Right cardiac atrium (tissue), 5 donors: ENCODE measurements at regions not wholly inside any gene's neighbourhood (a gene's known extent, or its start where the extent isn't known, plus 50 kb on each side); places are given as distances from the start of the nearest gene placed in this dataset.

Experiments
- ATAC-seq, 2 donors: fragments of 200-7000 bp; cut with Tn5 transposase; one replicate each; pipeline versions ENCODE4 v1.8.0 to v1.9.1; 2020; ENCODE audit warnings: moderate library complexity in 2 of 2, mild to moderate bottlenecking in 1 of 2
- DNase-seq, 3 donors: peaks; one replicate each; pipeline ENCODE4 v3.0.0-alpha.2; 2020
- H3K27ac ChIP-seq: one replicate; pipeline ENCODE4 v1.5.1; 2013; ENCODE audit warnings: mild to moderate bottlenecking, low read length, control low read depth, moderate library complexity
- H3K27me3 ChIP-seq: one replicate; pipeline ENCODE4 v1.6.1; 2013; ENCODE audit not compliant: control insufficient read depth, insufficient read depth
- H3K4me1 ChIP-seq: one replicate; pipeline ENCODE4 v1.6.1; 2013; ENCODE audit warnings: low read length; ENCODE audit not compliant: control insufficient read depth, insufficient read depth
- H3K4me3 ChIP-seq: one replicate; pipeline ENCODE4 v1.5.1; 2013; ENCODE audit warnings: low read length, control low read depth
- H3K9me3 ChIP-seq: one replicate; pipeline ENCODE4 v1.6.1; 2013; ENCODE audit warnings: low read length; ENCODE audit not compliant: control insufficient read depth
- WGBS: extraction: QIAGEN DNeasy Blood & Tissue Kit; methylation state at CpG from one replicate; pipeline ENCODE4 v1.1.7; 2013; 5-methylcytosine and 5-hydroxymethylcytosine counted together
- intact Hi-C, 4 donors: fragments of 100-400 bp; cut with DNase I; formaldehyde crosslinking; loops; one replicate each; pipeline versions ENCODE4 v1.11.0 to v1.14.0; 2022 to 2023
- donor health status: healthy with polysubstance abuse.
- donor health status: DM: no; HTN: yes; CAD: no.
- donor health status: DM: no; HTN: no; CAD: no.
- donor health status: DM: no; HTN: yes; CAD: no; lungs with severe emphysema.
- donor health status: DM: yes; HTN: yes; CAD: no.

GRCh38 chr22:47586946-47587345, 824.5 kb downstream of the TBC1D22A start:
- H3K27me3 ChIP-seq = no peaks in the 10 kb centered on the region
- intact Hi-C loops = no loop called here
- no peak overlapping the region for H3K4me3 ChIP-seq
- no peaks in the 10 kb centered on the region for H3K4me1 ChIP-seq
- whole genome bisulfite sequencing = 64% methylated on average over 6 of the region's 6 CpGs
- no peaks in the 10 kb centered on the region for H3K9me3 ChIP-seq
- DNase-seq (no peak), ATAC-seq (no peak)
- H3K27ac ChIP-seq = no peak overlapping the region

GRCh38 chr22:47586038-47586437, 823.6 kb downstream of the TBC1D22A start:
- no peaks in the 10 kb centered on the region for H3K4me1 ChIP-seq
- H3K27me3 ChIP-seq = no peaks in the 10 kb centered on the region
- intact Hi-C loops = no loop called here
- H3K9me3 ChIP-seq = no peaks in the 10 kb centered on the region
- ATAC-seq (no peak), DNase-seq (no peak)
- no peak overlapping the region for H3K27ac ChIP-seq
- no peak overlapping the region for H3K4me3 ChIP-seq
- 84% methylated on average over 3 of the region's 3 CpGs for WGBS

- ATAC-seq (no peak), DNase-seq (no peak)
- Histone ChIP-seq H3K4me3 (no peak overlapping the region), H3K27me3 (no peaks in the 10 kb centered on the region), H3K27ac (no peak overlapping the region), H3K9me3 (no peaks in the 10 kb centered on the region), H3K4me1 (no peaks in the 10 kb centered on the region)
- WGBS = 70% methylated on average over 2 of the region's 2 CpGs
- intact Hi-C loops = no loop called here
Measured at GRCh38 chr22:47583959-47584562, 821.6 kb downstream of the TBC1D22A start.

- Histone ChIP-seq H3K27ac (no peak overlapping the region), H3K27me3 (no peaks in the 10 kb centered on the region), H3K4me3 (no peak overlapping the region), H3K9me3 (no peaks in the 10 kb centered on the region), H3K4me1 (no peaks in the 10 kb centered on the region)
- DNase-seq = no peak
- ATAC-seq = no peak
- WGBS = 40% methylated on average over 1 of the region's 1 CpG
- intact Hi-C loops = no loop called here
Measured at GRCh38 chr22:47582067-47582466, 819.6 kb downstream of the TBC1D22A start.

- Histone ChIP-seq H3K4me1 (no peaks in the 10 kb centered on the region), H3K4me3 (no peak overlapping the region), H3K9me3 (no peaks in the 10 kb centered on the region), H3K27ac (no peak overlapping the region), H3K27me3 (no peaks in the 10 kb centered on the region)
- DNase-seq (no peak), ATAC-seq (no peak)
- intact Hi-C loops = no loop called here
Measured at GRCh38 chr22:47580121-47580520, 817.7 kb downstream of the TBC1D22A start.

- ATAC-seq = no peak
- WGBS = 86% methylated on average over 3 of the region's 3 CpGs
- intact Hi-C loops = no loop called here
Measured at GRCh38 chr22:47576908-47577307, 814.5 kb downstream of the TBC1D22A start.

GRCh38 chr22:47575291-47575690, 812.8 kb downstream of the TBC1D22A start:
- no peak for DNase-seq
- intact Hi-C loops = no loop called here
- ATAC-seq = no peak
- H3K9me3 ChIP-seq = no peaks in the 10 kb centered on the region
- whole genome bisulfite sequencing = 82% methylated on average over 11 of the region's 11 CpGs
- H3K4me3 ChIP-seq = no peak overlapping the region
- H3K27ac ChIP-seq = no peak overlapping the region
- no peaks in the 10 kb centered on the region for H3K4me1 ChIP-seq
- no peaks in the 10 kb centered on the region for H3K27me3 ChIP-seq

More at GRCh38 chr22:47576908-47577307, 814.5 kb downstream of the TBC1D22A start:
- Histone ChIP-seq H3K9me3 (no peaks in the 10 kb centered on the region), H3K4me1 (no peaks in the 10 kb centered on the region), H3K4me3 (no peak overlapping the region), H3K27ac (no peak overlapping the region), H3K27me3 (no peaks in the 10 kb centered on the region)
- no peak for DNase-seq

GRCh38 chr22:47574556-47574955, 812.1 kb downstream of the TBC1D22A start:
- 82% methylated on average over 4 of the region's 4 CpGs for WGBS
- no peak for DNase-seq
- intact Hi-C loops = no loop called here

GRCh38 chr22:47573141-47573540, 810.7 kb downstream of the TBC1D22A start:
- Histone ChIP-seq H3K4me3 (no peak overlapping the region), H3K27me3 (no peaks in the 10 kb centered on the region), H3K27ac (no peak overlapping the region), H3K4me1 (no peaks in the 10 kb centered on the region), H3K9me3 (no peaks in the 10 kb centered on the region)
- no peak for DNase-seq
- WGBS = 80% methylated on average over 7 of the region's 7 CpGs
- intact Hi-C loops = no loop called here
- ATAC-seq = no peak

More at GRCh38 chr22:47574556-47574955, 812.1 kb downstream of the TBC1D22A start:
- Histone ChIP-seq H3K4me1 (no peaks in the 10 kb centered on the region), H3K27me3 (no peaks in the 10 kb centered on the region), H3K4me3 (no peak overlapping the region), H3K27ac (no peak overlapping the region), H3K9me3 (no peaks in the 10 kb centered on the region)
- no peak for ATAC-seq

- Histone ChIP-seq H3K27ac (no peak overlapping the region), H3K4me1 (no peaks in the 10 kb centered on the region), H3K27me3 (no peaks in the 10 kb centered on the region), H3K9me3 (no peaks in the 10 kb centered on the region), H3K4me3 (no peak overlapping the region)
- WGBS = 87% methylated on average over 12 of the region's 12 CpGs
- no peak for ATAC-seq
- no peak for DNase-seq
- intact Hi-C loops = no loop called here
Measured at GRCh38 chr22:47572443-47572842, 810.0 kb downstream of the TBC1D22A start.

GRCh38 chr22:47571616-47572015, 809.2 kb downstream of the TBC1D22A start:
- DNase-seq = no peak
- no peaks in the 10 kb centered on the region for H3K4me1 ChIP-seq
- H3K4me3 ChIP-seq = no peak overlapping the region
- no peak overlapping the region for H3K27ac ChIP-seq
- ATAC-seq = no peak
- no peaks in the 10 kb centered on the region for H3K27me3 ChIP-seq
- no peaks in the 10 kb centered on the region for H3K9me3 ChIP-seq
- WGBS = 81% methylated on average over 5 of the region's 5 CpGs
- intact Hi-C loops = no loop called here

GRCh38 chr22:47570851-47571250, 808.4 kb downstream of the TBC1D22A start:
- ATAC-seq (no peak), DNase-seq (no peak)
- H3K4me3 ChIP-seq = no peak overlapping the region
- H3K4me1 ChIP-seq = no peaks in the 10 kb centered on the region
- WGBS = 85% methylated on average over 5 of the region's 5 CpGs
- intact Hi-C loops = no loop called here
- H3K9me3 ChIP-seq = no peaks in the 10 kb centered on the region
- no peak overlapping the region for H3K27ac ChIP-seq
- H3K27me3 ChIP-seq = no peaks in the 10 kb centered on the region
